Left ventricle myocardium inferior (tissue), 1 donor: ENCODE measurements at regions not wholly inside any gene's neighbourhood (a gene's known extent, or its start where the extent isn't known, plus 50 kb on each side); places are given as distances from the start of the nearest gene placed in this dataset.
A peak's percentile ranks its signal among the peaks of the same experiment; 100 is the strongest.
"Not testable (repeated sequence)": the region's sequence is repeated elsewhere in the genome, so short reads cannot be mapped to it uniquely, and the experiment has no call there.

ENCODE experiments used
- DNase-seq: peaks from one replicate; pipeline ENCODE4 v3.0.0-alpha.2; 2020
- H3K27ac ChIP-seq: fragments of 200-600 bp; replicated peaks from 2 replicates; pipeline ENCODE4 v1.8.0; 2021
- H3K27me3 ChIP-seq: fragments of 200-600 bp; 2 replicates; pipeline ENCODE4 v1.8.0; 2021; ENCODE audit warnings: low read depth
- H3K36me3 ChIP-seq: fragments of 200-600 bp; 2 replicates; pipeline ENCODE4 v1.8.0; 2021
- H3K4me1 ChIP-seq: fragments of 200-600 bp; 2 replicates; pipeline ENCODE4 v1.8.0; 2021
- H3K4me3 ChIP-seq: fragments of 200-600 bp; 2 replicates; pipeline ENCODE4 v1.8.0; 2021; ENCODE audit warnings: mild to moderate bottlenecking, moderate library complexity
- H3K9me3 ChIP-seq: fragments of 200-600 bp; replicated peaks from 2 replicates; pipeline ENCODE4 v1.8.0; 2021
- intact Hi-C: fragments of 100-400 bp; cut with micrococcal nuclease; formaldehyde crosslinking; loops from one replicate; pipeline ENCODE4 v1.11.0; 2022
- TF ChIP-seq, protein P1 (sequence below): fragments of 200-600 bp; IDR thresholded peaks from 2 replicates; pipeline ENCODE4 v1.8.0; 2021; ENCODE audit warnings: antibody characterized with exemption, mild to moderate bottlenecking, borderline replicate concordance
- donor health status: DM: no; HTN: yes; CAD: no; lungs with severe emphysema.

DNA sequence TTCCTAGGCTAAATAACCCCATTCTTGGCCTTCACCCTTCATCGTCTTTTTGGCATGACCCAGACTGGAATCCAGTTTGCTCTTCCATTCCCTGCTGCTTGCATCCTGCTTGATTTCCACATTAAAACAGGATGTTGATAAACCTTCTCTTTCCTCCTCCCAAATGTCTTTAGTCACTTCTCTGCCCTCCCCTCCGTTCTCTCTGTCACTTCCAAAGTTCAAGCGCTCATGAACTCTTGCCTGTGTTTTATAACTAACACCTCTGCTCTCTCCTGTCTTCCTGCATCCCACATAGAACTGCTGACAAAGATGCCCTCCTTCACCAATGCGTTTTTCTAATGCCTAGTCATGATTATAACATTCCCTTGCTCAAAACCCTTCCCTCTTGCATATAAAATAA, 65.6 kb upstream of the SLC44A3 start:
- intact Hi-C loops = no loop called here

DNA sequence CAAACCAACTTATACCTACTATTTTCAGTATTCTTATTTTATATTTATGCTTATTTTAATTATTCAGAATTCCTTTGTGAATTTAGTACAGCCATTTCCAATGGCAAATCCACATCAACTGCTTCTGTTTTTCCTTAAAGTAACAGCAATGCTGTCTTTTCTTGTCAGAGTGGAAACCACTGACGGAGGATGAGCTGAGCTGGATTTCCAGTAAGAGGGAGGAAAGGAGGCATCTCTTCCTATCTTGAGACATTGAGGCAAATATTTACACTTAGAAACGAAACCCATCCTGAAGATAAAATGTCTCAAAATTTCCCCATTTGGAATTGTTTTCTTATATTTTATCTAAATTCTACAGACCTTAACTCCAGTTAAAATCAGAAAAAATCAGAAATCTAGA, 66.1 kb upstream of the SLC44A3 start:
- Histone ChIP-seq H3K27me3 (no peaks in the 10 kb centered on the region), H3K4me1 (peaks cover 46% of the 10 kb centered on the region), H3K4me3 (peak overlapping the region; percentile 1), H3K27ac (peak overlapping the region; percentile 89), H3K36me3 (no peaks in the 10 kb centered on the region), H3K9me3 (peaks cover 11% of the 10 kb centered on the region)
- intact Hi-C loops = no loop called here
- no peak for DNase-seq
- TF ChIP-seq, protein P1, sequence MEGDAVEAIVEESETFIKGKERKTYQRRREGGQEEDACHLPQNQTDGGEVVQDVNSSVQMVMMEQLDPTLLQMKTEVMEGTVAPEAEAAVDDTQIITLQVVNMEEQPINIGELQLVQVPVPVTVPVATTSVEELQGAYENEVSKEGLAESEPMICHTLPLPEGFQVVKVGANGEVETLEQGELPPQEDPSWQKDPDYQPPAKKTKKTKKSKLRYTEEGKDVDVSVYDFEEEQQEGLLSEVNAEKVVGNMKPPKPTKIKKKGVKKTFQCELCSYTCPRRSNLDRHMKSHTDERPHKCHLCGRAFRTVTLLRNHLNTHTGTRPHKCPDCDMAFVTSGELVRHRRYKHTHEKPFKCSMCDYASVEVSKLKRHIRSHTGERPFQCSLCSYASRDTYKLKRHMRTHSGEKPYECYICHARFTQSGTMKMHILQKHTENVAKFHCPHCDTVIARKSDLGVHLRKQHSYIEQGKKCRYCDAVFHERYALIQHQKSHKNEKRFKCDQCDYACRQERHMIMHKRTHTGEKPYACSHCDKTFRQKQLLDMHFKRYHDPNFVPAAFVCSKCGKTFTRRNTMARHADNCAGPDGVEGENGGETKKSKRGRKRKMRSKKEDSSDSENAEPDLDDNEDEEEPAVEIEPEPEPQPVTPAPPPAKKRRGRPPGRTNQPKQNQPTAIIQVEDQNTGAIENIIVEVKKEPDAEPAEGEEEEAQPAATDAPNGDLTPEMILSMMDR = no peak

More for the DNA sequence above, 65.6 kb upstream of the SLC44A3 start:
- Histone ChIP-seq H3K27me3 (no peaks in the 10 kb centered on the region), H3K4me3 (no peak overlapping the region), H3K27ac (peak overlapping the region; percentile 89), H3K36me3 (no peaks in the 10 kb centered on the region), H3K9me3 (peaks cover 7% of the 10 kb centered on the region), H3K4me1 (peaks cover 46% of the 10 kb centered on the region)
- no peak for DNase-seq
- TF ChIP-seq, protein P1 = no peak

DNA sequence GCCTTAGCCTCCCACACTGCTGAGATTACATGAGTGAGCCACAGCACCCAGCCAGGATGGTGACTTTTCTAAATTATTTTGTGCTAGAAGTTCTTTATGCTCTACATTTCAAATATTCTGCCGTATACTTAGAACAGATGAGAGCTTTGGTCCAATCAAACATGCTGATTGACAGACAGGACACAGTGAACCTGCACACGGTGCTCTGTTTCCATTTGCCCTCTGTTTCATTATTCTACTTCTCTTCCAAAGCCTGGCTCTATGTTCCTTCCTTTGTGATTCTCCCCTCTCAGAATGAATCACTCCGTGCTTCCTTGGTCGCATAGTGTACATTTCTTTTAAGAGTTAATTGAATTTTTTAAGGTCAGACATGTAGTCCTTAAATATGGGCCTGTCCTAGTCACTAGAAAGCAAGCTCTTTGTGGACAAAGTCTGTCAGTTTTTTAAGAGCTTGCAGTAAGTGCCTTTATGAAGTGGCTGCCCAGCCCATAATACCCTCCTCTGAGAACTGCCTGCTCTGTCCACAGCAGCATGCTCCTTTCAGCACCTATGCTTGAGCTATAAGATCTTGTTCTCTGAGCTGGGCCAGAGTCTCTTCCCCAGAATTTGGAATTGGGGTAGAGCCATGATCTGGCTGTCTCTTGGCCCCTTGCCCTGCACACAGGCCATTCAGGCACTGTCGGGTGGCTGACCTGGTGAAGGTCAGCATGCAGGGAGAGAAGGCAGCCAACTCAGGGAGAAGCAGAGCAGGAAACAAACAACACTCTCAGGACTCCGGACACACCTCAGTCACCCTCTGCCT, 66.8 kb upstream of the SLC44A3 start:
- peak; percentile 75 for DNase-seq
- H3K27me3 ChIP-seq = no peaks in the 10 kb centered on the region
- intact Hi-C loops = no loop called here
- TF ChIP-seq, protein P1 = no peak
- H3K27ac ChIP-seq = peak overlapping the region; percentile 89
- peaks cover 16% of the 10 kb centered on the region for H3K9me3 ChIP-seq
- no peaks in the 10 kb centered on the region for H3K36me3 ChIP-seq
- peaks cover 46% of the 10 kb centered on the region for H3K4me1 ChIP-seq
- no peak overlapping the region for H3K4me3 ChIP-seq

DNA sequence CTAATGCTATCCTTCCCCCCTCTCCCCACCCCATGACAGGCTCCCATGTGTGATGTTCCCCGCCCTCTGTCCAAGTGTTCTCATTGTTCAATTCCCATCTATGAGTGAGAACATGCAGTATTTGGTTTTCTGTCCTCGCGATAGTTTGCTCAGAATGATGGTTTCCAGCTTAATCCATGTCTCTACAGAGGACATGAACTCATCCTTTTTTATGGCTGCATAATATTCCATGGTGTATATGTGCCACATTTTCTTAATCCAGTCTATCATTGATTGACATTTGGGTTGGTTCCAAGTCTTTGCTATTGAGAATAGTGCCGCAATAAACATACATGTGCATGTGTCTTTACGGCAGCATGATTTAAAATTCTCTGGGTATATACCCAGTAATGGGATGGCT, 68.7 kb upstream of the SLC44A3 start:
- DNase-seq, H3K4me3 ChIP-seq, H3K27ac ChIP-seq, intact Hi-C loops, H3K27me3 ChIP-seq, H3K36me3 ChIP-seq: not testable (repeated sequence)
- Histone ChIP-seq H3K9me3 (peaks cover 16% of the 10 kb centered on the region), H3K4me1 (peaks cover 36% of the 10 kb centered on the region)

DNA sequence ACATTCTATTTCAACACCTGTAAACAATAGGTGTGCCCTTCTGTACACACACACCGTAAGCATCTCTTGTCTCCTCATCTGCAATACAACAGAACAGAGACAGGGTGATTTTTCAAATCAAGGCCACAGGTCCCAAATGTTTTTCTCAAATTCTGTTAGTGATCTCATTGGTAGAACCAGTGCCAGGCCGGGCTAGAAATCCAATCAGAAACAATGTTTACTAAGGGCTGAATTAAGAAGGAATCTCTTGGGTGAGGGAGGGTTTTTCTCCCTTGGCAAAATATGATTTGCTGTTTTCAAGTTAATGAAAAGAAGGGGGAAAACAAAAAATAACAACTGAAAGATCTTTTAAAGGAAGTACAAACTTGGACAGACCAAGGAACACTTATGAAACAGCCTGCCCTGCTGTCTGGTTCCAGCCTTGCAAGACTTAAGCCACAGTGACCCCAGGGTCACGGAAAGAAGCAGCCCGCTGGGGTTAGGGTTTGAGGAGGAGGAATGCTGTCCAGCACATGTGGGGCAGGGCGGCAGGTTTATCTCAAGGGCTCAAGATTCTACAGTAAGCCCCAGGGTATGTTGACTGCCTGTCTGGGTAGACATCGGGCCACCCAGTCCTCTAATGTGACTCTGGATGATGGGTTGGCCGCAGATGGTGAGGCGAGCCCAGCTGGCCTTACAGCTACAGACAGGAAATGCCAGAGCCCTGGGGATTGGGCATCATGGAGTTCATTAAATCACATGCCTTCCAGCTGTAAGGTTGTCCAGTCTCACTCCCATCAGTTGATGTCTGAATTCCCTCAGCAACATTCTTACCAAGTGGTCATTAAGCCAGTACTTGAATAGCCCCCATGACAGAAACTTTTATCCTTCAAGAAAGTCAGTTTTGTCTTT, 73.3 kb upstream of the SLC44A3 start:
- TF ChIP-seq, protein P1 = no peak
- no peak for DNase-seq
- Histone ChIP-seq H3K9me3 (peaks cover 16% of the 10 kb centered on the region), H3K27me3 (no peaks in the 10 kb centered on the region), H3K4me1 (no peaks in the 10 kb centered on the region), H3K36me3 (no peaks in the 10 kb centered on the region), H3K4me3 (no peak overlapping the region), H3K27ac (no peak overlapping the region)
- intact Hi-C loops = no loop called here
